GM18507 (cell line): ENCODE measurements at regions not wholly inside any gene's neighbourhood (a gene's known extent, or its start where the extent isn't known, plus 50 kb on each side); places are given as distances from the start of the nearest gene placed in this dataset.

Source experiments
- DNase-seq: peaks from one replicate; pipeline ENCODE4 v3.0.0; 2011; ENCODE audit warnings: low read depth; ENCODE audit not compliant: insufficient read length; ENCODE audit errors: extremely low spot score
- FAIRE-seq: peaks from 2 replicates; lab custom pipeline; 2011; peaks lifted over from hg19 to GRCh38; lab: Jason Lieb, UNC

- DNase-seq (no peak), FAIRE-seq (no peak)
Observed at GRCh38 chr12:67921286-67921685, 68.0 kb upstream of the IFNG-AS1 start.

- DNase-seq, result no peak
- no peak for FAIRE-seq
Observed at GRCh38 chr12:67922245-67922644, 67.0 kb upstream of the IFNG-AS1 start.

- DNase-seq (no peak), FAIRE-seq (no peak)
Observed at GRCh38 chr12:67925077-67925476, 64.2 kb upstream of the IFNG-AS1 start.

GRCh38 chr12:67925552-67925951 is 63.7 kb upstream of the IFNG-AS1 start:
- no peak for DNase-seq
- FAIRE-seq, result no peak

- DNase-seq, result no peak
- no peak for FAIRE-seq
Observed at GRCh38 chr12:67926063-67926462, 63.2 kb upstream of the IFNG-AS1 start.

GRCh38 chr12:67927324-67927723 is 61.9 kb upstream of the IFNG-AS1 start:
- DNase-seq, result no peak
- FAIRE-seq, result no peak

- DNase-seq, result no peak
- FAIRE-seq, result no peak
Observed at GRCh38 chr12:67927815-67928214, 61.4 kb upstream of the IFNG-AS1 start.

- DNase-seq (no peak), FAIRE-seq (no peak)
Observed at GRCh38 chr12:67928621-67929383, 60.4 kb upstream of the IFNG-AS1 start.

- FAIRE-seq (no peak), DNase-seq (no peak)
Observed at GRCh38 chr12:67929384-67929772, 59.9 kb upstream of the IFNG-AS1 start.

- no peak for FAIRE-seq
- no peak for DNase-seq
Observed at GRCh38 chr12:67937822-67938221, 51.4 kb upstream of the IFNG-AS1 start.
